ENCODE measurements at regions not wholly inside any gene's neighbourhood (a gene's known extent, or its start where the extent isn't known, plus 50 kb on each side); places are given as distances from the start of the nearest gene placed in this dataset.

DNA sequence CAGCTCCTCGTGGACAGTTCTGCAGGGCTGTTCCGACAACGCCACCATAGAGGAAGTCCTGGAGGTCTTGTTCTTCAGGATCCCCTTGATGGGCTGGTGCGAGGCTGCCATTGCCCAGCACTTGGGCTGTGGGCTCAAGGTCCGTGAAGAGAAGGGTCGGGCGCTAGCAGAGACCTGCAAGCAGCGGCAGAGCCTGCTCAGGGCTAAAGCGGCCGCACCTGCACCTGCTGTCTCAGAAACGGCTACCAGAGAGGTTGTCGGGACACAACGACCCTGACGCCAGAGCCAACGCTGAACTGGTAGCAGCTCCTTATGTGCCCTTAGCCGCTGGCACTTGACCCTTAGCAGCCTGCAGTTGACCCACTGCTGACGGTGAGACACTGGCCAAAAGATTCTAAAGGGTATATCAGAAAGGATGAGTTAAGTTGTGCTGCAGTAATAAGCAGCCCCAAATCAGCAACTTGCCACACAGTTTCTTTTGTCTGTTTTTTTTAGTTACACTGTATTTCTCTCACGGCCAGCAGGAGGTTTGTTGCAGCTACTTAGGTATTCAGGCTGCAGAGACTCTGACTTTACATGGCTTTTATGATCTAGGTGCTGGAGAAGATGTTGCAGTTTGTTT is 55.5 kb upstream of the ST6GAL2 start:
- FAIRE-seq, result no peak

DNA sequence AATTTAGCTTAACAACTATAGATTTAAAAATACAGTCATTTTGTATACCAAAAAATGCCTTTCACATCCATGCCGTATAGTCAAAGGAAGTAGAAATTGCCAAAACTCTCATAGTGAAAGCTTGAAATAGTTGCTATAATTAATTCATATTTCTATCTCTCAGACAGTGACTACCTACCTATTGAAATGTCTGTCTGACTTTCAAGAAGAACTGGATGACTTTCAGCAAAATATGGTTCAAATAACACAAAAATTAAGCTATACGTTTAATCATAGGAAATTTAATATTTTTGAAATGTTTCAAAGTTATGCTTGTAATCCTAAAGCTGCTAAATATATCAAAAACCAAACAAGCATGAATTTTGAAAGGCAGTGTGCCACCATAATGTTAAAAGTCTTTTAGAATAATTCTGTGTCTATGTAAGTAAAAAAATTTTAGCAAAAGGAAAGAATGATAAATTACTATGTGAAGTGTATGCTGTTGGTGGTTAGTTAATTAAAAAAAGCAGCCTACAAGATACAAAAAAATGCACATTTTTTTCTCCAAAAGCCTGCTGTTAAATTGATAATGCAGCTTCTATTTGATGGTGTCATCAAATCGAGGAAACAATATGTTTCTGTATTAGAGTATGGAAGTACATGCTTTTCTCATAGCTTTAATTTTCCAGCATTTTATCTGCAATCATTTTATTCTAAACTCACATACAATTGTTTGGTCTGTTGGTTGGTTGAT is 57.7 kb upstream of the ST6GAL2 start:
- FAIRE-seq, result no peak

DNA sequence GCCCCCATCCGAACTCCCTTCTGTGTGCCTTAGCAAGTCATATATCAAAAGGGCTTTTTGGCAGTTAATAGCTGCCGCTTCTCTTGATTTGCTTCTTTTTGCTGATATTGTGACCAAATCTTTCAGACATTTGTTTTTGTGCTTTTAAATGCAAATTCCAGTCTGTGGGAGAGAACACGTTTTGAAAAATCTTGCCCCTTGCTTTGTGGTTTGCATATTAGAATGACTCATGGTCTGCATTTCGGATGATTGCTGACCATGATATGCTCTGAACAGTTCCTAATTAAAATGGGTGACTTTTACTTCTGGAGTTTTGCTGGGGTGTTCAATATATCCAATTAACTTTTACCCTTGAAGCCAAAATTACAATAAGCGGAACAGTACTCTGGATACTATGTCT is 58.2 kb upstream of the ST6GAL2 start:
- no peak for FAIRE-seq

DNA sequence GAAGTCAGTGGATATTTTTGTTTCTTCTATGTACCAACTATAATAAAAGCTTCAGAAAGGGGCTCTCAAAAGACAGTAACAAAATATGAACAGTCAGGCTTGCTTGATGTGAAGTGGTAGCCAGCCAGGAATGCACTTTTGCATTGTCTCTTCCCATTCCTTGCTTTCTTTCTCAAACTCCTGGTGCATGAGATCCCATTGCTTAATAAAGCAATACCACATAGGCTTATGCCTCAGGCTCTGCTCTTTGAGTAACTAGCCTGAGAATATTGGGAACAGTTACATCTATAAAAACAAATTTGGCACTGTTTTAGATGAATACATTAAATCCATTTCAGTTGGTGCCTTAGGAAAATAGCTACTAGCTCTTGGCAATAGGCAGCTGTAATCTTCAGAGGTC is 62.6 kb upstream of the ST6GAL2 start:
- no peak for FAIRE-seq

DNA sequence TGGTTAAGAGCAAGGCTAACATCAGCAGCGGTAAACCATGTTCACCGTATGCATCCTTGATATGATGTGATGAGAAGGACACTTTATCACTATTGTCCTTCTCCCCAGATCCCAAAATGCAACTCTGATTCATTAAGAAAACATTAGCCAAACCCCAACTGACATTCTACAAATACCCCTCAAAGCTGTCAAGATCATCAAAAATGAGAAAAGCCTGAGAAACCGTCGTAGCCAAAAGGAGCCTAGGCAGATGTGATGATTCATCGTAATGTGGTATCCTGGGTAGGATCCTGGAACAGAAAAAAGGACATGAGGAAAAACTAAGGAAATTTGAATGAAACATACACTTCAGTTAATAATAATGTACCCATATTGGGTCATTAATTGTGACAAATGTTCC is 67.3 kb upstream of the ST6GAL2 start:
- FAIRE-seq, result no peak

DNA sequence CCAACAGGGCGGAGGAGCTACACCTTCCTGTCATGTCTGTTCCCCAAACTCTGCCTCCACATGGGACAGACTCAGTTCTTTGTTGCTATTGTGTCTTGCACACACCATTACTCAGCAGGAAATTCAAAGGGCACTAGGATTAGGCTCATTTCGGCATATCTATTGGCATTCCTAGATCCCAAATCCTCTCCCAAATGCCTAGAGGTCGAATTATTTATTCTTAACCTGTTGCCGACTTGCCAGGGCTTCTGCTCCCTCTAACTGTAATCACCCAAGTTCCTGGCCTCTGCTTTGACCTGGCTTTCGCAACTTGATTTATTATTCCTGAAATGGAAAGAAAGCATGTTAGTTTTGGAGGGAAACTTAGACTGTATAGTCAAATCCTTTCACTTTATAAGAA is 67.8 kb upstream of the ST6GAL2 start:
- no peak for FAIRE-seq

DNA sequence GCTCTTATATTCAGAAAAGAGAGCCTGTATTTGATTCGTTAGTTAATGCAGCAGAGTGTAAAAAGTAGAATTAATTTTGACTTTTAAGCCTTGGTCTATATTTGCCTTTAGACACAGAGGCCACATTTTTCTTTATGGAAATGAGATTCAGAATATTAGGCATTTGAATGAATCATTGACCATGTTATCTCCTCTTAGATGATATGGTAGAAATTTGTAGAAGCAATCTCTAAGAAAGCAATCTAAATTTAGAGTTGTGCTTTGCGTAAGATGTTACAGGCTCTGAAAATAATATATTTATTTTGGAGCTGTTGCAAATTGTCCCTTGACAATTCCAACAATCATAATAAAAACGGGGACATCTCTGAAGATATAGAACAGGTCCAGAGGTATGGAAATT is 68.3 kb upstream of the ST6GAL2 start:
- FAIRE-seq, result no peak

DNA sequence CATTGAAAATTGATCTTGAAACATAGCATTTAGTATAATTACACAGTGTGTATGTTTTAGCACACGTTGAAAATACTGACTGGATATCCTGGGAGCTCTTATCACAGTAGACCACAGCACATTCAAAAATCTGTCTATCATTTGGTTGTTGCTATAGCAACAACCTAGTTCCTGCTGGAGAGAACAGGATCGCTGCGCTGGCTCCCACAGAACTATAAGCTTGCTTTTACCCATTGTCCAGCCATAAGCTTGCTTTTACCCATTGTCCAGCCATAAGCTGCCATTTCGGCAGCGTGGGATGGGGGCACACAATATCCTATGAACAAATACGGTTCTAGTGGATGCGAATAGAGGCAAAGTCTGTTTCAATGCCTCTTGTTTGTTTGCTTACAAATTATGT is 70.4 kb upstream of the ST6GAL2 start:
- FAIRE-seq, result no peak

DNA sequence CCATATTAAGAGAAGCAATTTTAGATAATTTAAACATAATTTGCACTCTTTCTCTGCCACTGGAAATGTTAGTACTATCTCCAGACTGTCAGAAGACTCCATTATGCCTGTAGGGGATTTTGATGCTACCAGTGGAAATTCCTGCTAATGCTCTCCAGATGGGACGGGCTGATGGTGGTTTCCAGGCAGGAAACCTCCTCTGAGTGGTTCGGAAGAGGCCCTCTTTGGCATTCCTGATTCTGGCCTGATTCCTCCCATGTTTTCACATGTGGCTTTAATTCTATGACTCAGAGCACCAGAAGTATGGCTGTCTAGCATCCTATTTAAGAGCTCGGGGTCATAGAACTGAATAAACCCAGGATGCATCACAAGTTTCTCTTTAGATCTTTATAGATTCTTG is 70.9 kb upstream of the ST6GAL2 start:
- no peak for FAIRE-seq

DNA sequence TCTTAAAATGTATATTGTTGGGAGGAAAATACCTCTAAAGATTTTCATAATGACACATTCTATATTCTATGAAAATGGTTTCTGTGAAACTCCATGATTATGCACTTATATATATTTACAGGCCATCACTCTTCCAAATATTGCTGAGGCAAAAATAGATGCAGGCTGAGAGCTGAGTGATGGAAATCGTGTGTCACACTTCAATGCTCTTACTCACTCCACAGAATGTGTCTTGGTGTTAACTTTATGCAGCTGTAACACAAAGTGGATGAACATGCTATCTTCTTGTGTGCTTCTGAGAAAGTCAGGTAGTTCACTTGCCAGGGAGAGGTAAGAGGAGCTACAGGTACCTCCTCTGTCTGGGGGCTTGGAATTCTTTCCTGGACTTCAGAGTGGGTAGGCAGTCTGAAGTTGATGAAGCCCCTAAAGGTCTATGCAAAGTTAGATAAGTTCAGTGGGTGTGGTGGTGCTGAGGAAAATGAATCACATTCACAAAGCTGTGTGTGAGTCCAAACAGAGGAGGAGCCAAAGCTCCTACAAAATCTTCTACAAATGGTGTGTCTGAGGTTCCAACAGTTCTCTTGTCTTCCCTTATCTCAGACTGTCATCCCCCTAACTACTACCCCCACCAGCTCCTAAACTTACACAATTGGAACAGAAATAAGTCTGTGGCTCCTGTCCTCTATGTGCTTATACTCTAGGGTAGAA is 74.2 kb upstream of the ST6GAL2 start:
- no peak for FAIRE-seq

DNA sequence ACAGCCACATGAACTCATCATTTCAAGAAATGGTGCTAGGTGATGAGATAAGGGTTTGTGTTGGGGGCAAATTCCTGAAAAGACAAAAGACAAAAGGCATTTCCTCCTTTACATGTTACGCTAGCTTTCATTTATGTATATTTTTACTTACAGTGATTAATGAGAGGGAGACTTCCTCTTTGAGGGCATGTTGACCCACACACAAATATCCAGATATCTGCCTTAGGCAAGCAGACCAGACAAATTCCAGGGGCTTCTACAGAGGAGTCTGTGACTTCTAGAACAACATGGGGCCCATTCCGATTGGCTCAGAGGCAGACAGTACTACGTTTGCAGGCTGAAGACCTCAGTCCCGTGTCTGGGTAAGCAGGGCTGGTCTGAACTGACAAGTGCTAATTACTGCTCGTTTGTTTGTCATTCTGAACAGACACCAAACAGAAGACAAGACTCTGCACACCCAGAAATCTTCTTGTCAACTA is 74.8 kb upstream of the ST6GAL2 start:
- no peak for FAIRE-seq

DNA sequence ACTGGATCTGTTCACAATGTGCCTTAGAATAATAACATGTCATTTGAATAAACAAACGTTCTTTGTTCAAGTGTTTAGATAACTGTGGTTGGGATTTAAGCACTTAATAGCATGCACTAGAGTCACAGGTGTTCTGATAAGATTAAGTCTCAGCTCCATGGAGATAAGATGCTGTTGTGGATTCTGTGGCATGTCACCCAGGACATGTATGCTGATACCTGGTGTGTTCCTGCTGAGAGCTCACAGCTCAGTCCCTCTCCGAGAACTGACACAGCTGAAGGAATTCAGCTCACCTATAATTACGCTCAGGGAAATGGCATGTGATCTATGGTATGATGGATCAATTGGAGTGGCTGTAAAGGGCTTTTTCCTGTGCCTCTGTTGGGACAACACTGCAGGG is 75.4 kb upstream of the ST6GAL2 start:
- no peak for FAIRE-seq

DNA sequence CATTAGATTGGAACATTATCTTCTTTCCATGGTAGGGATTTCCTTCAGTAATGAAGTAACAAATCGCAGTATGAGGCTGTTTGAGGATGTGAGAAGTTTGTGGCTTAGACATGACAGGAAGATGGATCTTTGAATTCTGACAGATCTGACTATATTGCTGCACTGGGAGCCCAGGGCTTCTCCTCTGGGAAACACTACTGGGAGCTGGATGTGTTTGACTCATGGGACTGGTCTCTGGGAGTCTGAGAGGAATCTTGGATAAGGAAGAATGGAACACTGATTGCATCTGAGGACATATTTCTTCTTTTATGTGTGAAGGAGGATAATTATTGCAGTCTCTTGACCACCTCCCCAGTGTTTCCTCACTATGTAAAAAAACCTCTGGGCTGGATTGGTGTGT is 77.2 kb upstream of the ST6GAL2 start:
- no peak for FAIRE-seq

DNA sequence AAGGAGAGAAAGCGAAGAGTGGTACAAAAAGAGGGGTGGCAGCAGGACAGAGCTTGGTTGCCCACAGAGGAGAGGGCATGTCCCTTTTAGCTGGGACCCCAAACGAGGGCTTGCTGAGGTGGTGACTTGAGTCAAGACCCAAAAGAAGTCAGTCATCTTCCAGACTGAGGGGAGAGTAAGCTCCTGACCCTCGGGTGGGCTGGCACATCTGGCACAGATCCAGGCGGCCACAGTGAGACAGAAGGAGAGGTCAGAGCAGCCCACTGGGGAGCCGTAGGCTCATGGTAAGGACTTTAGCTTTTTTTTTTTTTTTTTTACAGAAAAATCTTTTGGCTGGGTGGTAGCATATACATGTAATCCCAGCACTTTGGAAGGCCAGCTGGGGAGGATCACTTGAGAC is 77.9 kb upstream of the ST6GAL2 start:
- FAIRE-seq, result no peak

DNA sequence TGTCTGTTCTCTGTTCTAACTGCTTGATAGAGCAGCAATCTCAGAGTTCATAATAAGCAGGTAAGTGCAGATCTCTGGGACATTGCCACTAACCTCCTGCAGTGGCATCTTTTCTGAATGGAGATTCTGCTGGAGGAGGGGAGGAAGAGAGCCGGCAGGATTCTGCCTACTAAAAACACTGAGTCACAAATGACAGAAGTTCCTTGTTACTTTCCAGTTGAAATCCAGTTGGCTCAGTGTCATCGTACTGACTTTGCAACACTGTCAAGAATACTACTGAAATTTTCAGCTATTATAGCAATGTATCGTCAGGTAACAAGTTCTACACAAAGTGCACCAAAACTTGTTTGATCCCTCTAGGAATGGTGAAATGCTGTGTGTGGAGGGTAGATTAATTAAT is 79.6 kb upstream of the ST6GAL2 start:
- no peak for FAIRE-seq

DNA sequence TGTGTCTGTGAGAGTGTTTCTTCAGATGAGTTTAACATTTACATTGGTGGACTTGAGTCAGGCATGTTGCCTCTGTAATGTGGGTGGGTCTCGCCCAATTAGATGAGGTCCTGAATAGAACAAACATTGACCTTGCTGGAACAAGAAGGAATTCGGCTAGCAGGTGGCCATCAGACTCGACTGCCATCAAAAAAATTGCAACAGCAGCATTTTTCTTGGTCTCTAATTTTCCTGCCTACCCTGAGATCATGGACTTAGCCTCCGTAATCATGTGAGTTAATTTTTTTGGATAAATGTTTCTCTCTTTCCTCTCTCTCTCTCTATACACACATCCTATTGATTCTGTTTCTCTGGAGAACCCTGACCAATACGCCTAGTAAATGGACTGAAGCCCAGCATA is 83.8 kb upstream of the ST6GAL2 start:
- FAIRE-seq, result no peak

DNA sequence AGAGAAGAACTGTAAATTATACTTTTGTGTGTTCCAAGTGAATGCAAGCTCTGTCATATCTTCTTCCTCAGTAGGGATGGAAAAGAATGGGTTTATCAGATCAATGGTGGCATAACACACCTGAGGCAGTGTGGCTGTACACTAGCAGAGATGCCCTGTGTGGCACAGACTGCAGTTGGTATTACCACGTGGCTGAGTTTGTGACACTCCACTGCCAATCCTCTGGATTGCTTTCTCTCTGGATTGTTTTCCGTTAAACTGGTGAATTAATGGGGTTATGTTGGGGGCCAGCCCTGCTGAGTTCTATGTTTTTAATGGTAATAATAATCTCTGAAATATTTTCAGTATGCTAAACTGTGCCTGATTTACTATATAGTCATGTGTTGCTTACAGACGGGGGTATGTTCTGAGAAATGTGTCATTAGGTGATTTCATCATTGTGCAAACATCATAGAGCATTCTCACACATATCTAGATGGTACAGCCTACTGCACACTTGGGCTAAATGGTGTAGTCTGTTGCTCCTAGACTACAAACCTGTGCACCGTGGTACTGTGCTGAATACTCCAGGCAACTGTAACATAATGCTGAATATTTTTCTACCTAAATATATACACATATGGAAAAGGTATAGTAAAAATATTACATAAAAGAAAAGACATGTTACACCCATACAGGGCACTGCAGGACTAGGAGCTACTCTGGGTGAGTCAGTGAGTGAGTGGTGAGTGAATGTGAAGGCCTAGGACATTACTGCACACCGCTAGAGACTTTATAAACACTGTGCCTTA is 84.7 kb upstream of the ST6GAL2 start:
- no peak for FAIRE-seq

DNA sequence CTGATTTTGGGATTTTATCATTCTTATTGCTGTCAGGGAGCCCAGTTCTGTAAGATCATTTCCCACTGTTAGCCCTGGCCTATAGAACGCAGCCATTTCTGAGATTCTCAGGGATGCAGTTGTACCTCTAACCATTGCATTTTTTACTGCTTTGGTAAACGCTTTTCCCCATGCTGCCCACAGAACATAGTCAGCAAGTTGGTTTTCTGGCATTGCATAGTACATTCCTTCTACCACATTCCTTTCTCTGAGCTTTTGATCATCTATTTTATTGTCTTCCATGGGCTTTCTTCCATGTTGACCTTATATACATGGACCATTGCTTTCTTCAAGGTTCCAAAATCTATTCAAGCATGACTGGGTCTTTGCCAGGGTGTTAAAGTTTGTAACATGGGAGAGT is 86.8 kb upstream of the ST6GAL2 start:
- FAIRE-seq, result no peak

DNA sequence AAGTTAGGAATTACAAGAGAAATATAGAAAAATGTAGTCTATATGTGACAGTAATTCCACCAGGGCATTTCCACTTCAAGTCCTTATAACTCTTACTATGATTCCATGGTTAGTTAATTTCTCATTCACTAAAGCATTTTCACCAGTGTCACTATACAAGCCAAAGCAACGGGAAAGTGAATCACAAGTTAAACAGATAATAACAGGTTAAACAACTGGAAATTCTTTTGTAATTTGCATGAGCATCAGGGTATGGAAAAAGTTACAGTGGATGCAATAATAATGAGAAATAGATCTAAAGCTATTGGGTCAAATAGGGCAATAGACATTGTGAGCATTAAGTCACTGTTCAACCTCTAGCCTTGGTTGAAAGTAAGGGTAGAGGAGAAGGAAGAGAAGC is 88.9 kb upstream of the ST6GAL2 start:
- no peak for FAIRE-seq

DNA sequence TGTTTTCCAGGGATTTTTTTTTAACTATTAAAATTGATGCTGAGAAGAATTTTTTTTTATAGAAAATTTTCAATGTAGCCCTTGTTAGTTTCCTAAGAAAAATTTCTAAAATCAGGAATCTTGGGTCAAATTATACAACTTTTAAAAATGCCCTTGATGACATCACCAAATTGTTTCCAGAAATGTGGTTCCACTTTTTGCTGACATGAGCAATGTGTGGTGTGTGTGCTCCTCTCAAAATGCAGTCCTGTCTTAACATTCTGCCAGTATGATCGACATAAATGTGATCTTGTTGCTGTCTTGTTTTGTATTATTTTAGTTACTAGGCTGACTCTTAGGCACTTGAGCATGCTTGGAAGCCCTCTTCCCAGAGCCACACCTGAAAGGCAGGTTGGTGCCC is 89.7 kb upstream of the ST6GAL2 start:
- FAIRE-seq, result no peak

DNA sequence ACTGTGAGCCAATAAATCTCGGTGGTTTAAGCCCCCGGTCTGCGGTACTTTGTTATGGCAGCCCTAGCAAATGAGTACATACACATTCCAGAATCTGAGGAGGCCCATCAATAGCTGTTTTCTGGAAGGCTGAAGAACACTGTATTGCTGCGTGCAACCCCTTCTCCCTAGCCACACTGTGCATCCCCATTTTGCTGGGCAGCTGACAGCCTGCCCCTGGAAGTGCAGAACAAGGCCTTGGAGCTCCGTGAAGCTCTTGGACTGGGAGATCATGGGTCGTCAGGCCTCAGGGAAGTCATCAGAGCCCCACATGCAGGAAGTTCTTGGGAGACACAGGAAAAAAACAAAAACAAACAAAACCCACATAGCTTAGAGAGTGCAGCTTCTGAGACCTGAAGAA is 90.6 kb upstream of the ST6GAL2 start:
- FAIRE-seq, result no peak

DNA sequence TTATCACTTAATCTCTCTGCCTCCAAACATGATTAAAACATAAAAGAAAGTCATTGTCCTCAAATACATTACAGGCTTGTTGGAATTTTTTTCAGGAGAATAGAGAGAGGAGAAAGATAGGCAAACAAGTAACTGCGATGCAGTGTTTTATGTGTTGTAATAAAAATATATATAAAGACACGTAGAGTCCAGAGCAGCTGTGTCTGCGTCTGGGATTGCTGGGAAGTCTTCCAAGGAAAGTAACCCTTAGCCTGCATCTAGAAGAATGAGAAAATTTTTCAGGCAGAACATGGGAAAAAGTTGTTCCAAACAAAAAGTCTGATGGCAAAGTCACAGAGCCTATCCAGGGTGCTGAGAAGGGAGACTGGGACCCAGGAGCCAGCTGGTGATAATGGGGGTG is 91.8 kb upstream of the ST6GAL2 start:
- no peak for FAIRE-seq

DNA sequence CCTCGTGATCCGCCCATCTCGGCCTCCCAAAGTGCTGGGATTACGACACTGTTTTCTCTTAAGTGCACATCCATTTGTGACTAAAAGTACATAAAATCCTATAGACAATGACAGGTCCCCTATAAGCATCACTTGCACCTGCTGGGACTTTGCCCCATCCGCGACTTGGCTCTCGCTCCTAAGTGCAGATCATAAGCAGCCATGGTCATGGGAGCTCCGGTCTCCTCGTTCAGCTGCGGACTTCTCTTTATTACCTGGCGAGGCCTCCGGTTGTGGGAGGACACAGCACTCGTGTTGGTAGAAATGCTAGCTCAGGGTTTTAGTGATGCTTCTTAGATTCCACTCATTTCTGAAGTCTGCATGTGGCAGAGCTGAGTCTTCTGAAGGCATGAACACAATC is 92.7 kb upstream of the ST6GAL2 start:
- no peak for FAIRE-seq

DNA sequence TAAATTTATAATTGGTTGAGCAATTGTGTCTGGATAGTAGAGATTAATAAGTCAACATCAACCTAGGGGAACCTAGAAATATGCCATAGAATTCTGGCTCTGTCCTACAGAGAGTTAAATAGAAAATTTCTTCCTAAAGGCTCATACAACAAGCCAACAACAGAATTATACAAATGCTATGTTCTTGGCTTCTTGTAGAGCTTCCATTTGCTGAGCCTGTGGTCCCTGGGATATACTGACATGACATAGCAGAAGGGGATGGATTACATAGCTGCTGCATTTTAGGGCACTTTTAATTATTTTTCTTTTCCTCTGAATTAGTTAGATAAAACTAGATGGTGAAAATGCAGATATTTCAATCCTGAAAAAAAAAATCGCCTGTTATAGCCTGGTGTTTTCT is 95.5 kb upstream of the ST6GAL2 start:
- no peak for FAIRE-seq
